ENCODE measurements at regions not wholly inside any gene's neighbourhood (a gene's known extent, or its start where the extent isn't known, plus 50 kb on each side); places are given as distances from the start of the nearest gene placed in this dataset.

DNA sequence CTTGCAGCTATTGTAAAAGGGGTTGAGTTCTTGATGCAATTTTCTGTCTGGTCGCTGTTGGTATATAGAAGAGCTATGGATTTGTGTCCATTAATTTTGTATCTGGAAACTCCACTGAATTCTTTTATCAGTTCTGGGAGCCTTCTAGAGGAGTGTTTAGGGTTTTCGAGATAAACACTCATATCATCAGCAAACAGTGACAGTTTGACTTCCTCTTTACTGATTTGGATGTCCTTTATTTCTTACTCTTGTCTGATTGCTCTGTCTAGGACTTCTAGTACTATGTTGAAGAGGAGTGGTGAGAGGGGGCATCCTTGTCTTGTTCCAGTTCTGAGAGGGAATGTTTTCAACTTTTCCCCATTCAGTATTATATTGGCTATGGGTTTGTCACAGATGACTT is 120.8 kb upstream of the SSTR4 start (continued):
- TF ChIP-seq SMARCA4 (IDR thresholded peaks at IDR 0.05), result peak; percentile 89
- no peak for TF ChIP-seq ERF (CRISPR knock-in tag; IDR thresholded peaks at IDR 0.05)
- no peak for TF ChIP-seq CREB5 (CRISPR knock-in tag; IDR thresholded peaks at IDR 0.05)
- TF ChIP-seq ZNF24 (IDR thresholded peaks at IDR 0.05), result no peak
- no peak for TF ChIP-seq RBM39 (optimal IDR thresholded peaks at IDR 0.05; ENCODE audit: low read depth, low read length)
- no peak for TF ChIP-seq POU5F1 (IDR thresholded peaks at IDR 0.05; ENCODE audit: borderline replicate concordance, low read depth, low read length, partially characterized antibody)
- TF ChIP-seq NFYB (IDR thresholded peaks at IDR 0.05; ENCODE audit: extremely low read depth, insufficient read length), result no peak
- no peak for TF ChIP-seq ZNF766 (CRISPR knock-in tag; conservative IDR thresholded peaks at IDR 0.05)
- peak; percentile 83 for TF ChIP-seq NCOR1 (IDR thresholded peaks at IDR 0.05)
- peak; percentile 25; the same call in 1 of the 2 replicates for TF ChIP-seq CXXC5 (CRISPR knock-in tag; IDR thresholded peaks at IDR 0.05)
- TF ChIP-seq PHF20 (IDR thresholded peaks at IDR 0.05; ENCODE audit: partially characterized antibody), result no peak
- TF ChIP-seq NFE2 (IDR thresholded peaks at IDR 0.05; ENCODE audit: low read depth), result no peak
- TF ChIP-seq, protein P1, sequence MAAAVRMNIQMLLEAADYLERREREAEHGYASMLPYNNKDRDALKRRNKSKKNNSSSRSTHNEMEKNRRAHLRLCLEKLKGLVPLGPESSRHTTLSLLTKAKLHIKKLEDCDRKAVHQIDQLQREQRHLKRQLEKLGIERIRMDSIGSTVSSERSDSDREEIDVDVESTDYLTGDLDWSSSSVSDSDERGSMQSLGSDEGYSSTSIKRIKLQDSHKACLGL (CRISPR knock-in tag; IDR thresholded peaks at IDR 0.05; ENCODE audit: borderline replicate concordance, poor library complexity, severe bottlenecking), result no peak
- TF ChIP-seq ZNF3 (CRISPR knock-in tag; IDR thresholded peaks at IDR 0.05), result no peak
- no peak for TF ChIP-seq ZNF449 (CRISPR knock-in tag; IDR thresholded peaks at IDR 0.05)
- TF ChIP-seq ZNF124 (CRISPR knock-in tag; IDR thresholded peaks at IDR 0.05), result no peak
- no peak for TF ChIP-seq ZNF384 (IDR thresholded peaks at IDR 0.05; ENCODE audit: low read depth, low read length)
- TF ChIP-seq KAT8 (IDR thresholded peaks at IDR 0.05; ENCODE audit: low read depth), result no peak
- TF ChIP-seq ZSCAN32 (CRISPR knock-in tag; IDR thresholded peaks at IDR 0.05), result no peak
- no peak for TF ChIP-seq ARID3A (IDR thresholded peaks at IDR 0.05; ENCODE audit: borderline replicate concordance, low read depth, low read length)
- TF ChIP-seq HLTF (IDR thresholded peaks at IDR 0.05), result no peak
- TF ChIP-seq ID3 (CRISPR knock-in tag; IDR thresholded peaks at IDR 0.05), result no peak
- TF ChIP-seq ID3 (tag; IDR thresholded peaks at IDR 0.05), result no peak
- TF ChIP-seq KLF10 (CRISPR knock-in tag; IDR thresholded peaks at IDR 0.05), result no peak
- peak; percentile 50 for TF ChIP-seq HDAC3 (IDR thresholded peaks at IDR 0.05; ENCODE audit: borderline replicate concordance, partially characterized antibody)
- no peak for TF ChIP-seq ZBTB1 (CRISPR knock-in tag; IDR thresholded peaks at IDR 0.05; ENCODE audit: borderline replicate concordance, low read depth)
- peak; percentile 58; the same call in 1 of the 2 replicates for TF ChIP-seq TRIM28 (IDR thresholded peaks at IDR 0.05)
- TF ChIP-seq TRIM24 (IDR thresholded peaks at IDR 0.05), result peak; percentile 90 to 94
- peak; percentile 81 for TF ChIP-seq MTA2 (IDR thresholded peaks at IDR 0.05; ENCODE audit: low read depth)

Data from K562 (cell line).